RWPE2 (cell line): ENCODE measurements at regions not wholly inside any gene's neighbourhood (a gene's known extent, or its start where the extent isn't known, plus 50 kb on each side); places are given as distances from the start of the nearest gene placed in this dataset.

Source experiments
- ATAC-seq: fragments of 200-7000 bp; cut with Tn5 transposase; 3 replicates; pipeline ENCODE4 v1.9.1; 2021; ENCODE audit warnings: low read depth
- DNase-seq: peaks from one replicate; pipeline ENCODE4 v3.0.0-alpha.2; 2020; ENCODE audit warnings: low spot score
- H3K27ac ChIP-seq: fragments of 450-650 bp; 2 replicates; pipeline ENCODE4 v1.5.1; 2017; ENCODE audit warnings: mild to moderate bottlenecking; ENCODE audit not compliant: poor library complexity, severe bottlenecking
- H3K27me3 ChIP-seq: fragments of 250-450 bp; sonication (Bioruptor Pico); 2 replicates; pipeline ENCODE4 v1.5.1; 2021; ENCODE audit warnings: mild to moderate bottlenecking, moderate library complexity; ENCODE audit not compliant: insufficient read depth, poor library complexity, severe bottlenecking
- H3K36me3 ChIP-seq: fragments of 250-450 bp; sonication (Bioruptor Pico); 2 replicates; pipeline ENCODE4 v1.5.1; 2020; ENCODE audit warnings: low read depth, mild to moderate bottlenecking, moderate library complexity
- H3K4me1 ChIP-seq: fragments of 250-450 bp; sonication (Bioruptor Pico); 2 replicates; pipeline ENCODE4 v1.5.1; 2021; ENCODE audit warnings: mild to moderate bottlenecking, moderate library complexity; ENCODE audit not compliant: insufficient read depth, poor library complexity, severe bottlenecking
- H3K4me3 ChIP-seq: fragments of 250-450 bp; sonication (Bioruptor Pico); 2 replicates; pipeline ENCODE4 v1.5.1; 2021; ENCODE audit warnings: mild to moderate bottlenecking, moderate library complexity; ENCODE audit not compliant: severe bottlenecking
- H3K9me3 ChIP-seq: fragments of 250-450 bp; sonication (Bioruptor Pico); 2 replicates; pipeline ENCODE4 v1.5.1; 2021; ENCODE audit warnings: mild to moderate bottlenecking, moderate library complexity; ENCODE audit not compliant: severe bottlenecking
- CTCF ChIP-seq: fragments of 450-650 bp; IDR thresholded peaks from one replicate; pipeline ENCODE4 v1.5.1; 2017; ENCODE audit warnings: mild to moderate bottlenecking, moderate library complexity; ENCODE audit not compliant: poor library complexity, severe bottlenecking

GRCh38 chr10:56653289-56653688, 292.2 kb upstream of the ZWINT start:
- H3K4me3 ChIP-seq = no peak overlapping the region
- DNase-seq = no peak
- H3K36me3 ChIP-seq = no peaks in the 10 kb centered on the region
- ATAC-seq = no peak
- no peaks in the 10 kb centered on the region for H3K9me3 ChIP-seq
- no peak for TF ChIP-seq CTCF
- H3K27me3 ChIP-seq = no peaks in the 10 kb centered on the region
- no peak overlapping the region for H3K27ac ChIP-seq
- H3K4me1 ChIP-seq = no peaks in the 10 kb centered on the region

GRCh38 chr10:56646329-56647111, 285.5 kb upstream of the ZWINT start:
- no peak for TF ChIP-seq CTCF
- no peak overlapping the region for H3K27ac ChIP-seq

GRCh38 chr10:56633876-56634452, 272.9 kb upstream of the ZWINT start:
- Histone ChIP-seq H3K36me3 (no peaks in the 10 kb centered on the region), H3K27ac (no peak overlapping the region), H3K9me3 (no peaks in the 10 kb centered on the region), H3K4me3 (no peak overlapping the region), H3K27me3 (peaks cover 9% of the 10 kb centered on the region), H3K4me1 (no peaks in the 10 kb centered on the region)
- no peak for TF ChIP-seq CTCF
- ATAC-seq (no peak), DNase-seq (no peak)

More at GRCh38 chr10:56646329-56647111, 285.5 kb upstream of the ZWINT start:
- ATAC-seq = no peak
- Histone ChIP-seq H3K4me3 (no peak overlapping the region), H3K9me3 (no peaks in the 10 kb centered on the region), H3K4me1 (no peaks in the 10 kb centered on the region), H3K36me3 (no peaks in the 10 kb centered on the region), H3K27me3 (no peaks in the 10 kb centered on the region)
- DNase-seq = no peak

- H3K4me1 ChIP-seq = no peaks in the 10 kb centered on the region
- no peak for TF ChIP-seq CTCF
- H3K9me3 ChIP-seq = no peaks in the 10 kb centered on the region
- no peak overlapping the region for H3K4me3 ChIP-seq
- H3K27me3 ChIP-seq = peaks cover 9% of the 10 kb centered on the region
- no peaks in the 10 kb centered on the region for H3K36me3 ChIP-seq
- ATAC-seq = no peak
- no peak overlapping the region for H3K27ac ChIP-seq
- DNase-seq = no peak
Observed at GRCh38 chr10:56632537-56632936, 271.5 kb upstream of the ZWINT start.

GRCh38 chr10:56624082-56624481, 263.0 kb upstream of the ZWINT start:
- DNase-seq (no peak), ATAC-seq (no peak)
- Histone ChIP-seq H3K27ac (no peak overlapping the region), H3K9me3 (no peaks in the 10 kb centered on the region), H3K4me3 (no peak overlapping the region), H3K27me3 (no peaks in the 10 kb centered on the region), H3K36me3 (no peaks in the 10 kb centered on the region), H3K4me1 (no peaks in the 10 kb centered on the region)
- no peak for TF ChIP-seq CTCF
